CD4-positive, alpha-beta T cell (primary cell): ENCODE measurements at regions not wholly inside any gene's neighbourhood (a gene's known extent, or its start where the extent isn't known, plus 50 kb on each side); places are given as distances from the start of the nearest gene placed in this dataset.

Experiments used
- ATAC-seq: fragments of 200-7000 bp; cut with Tn5 transposase; one replicate; pipeline ENCODE4 v1.10.0; 2022; ENCODE audit warnings: mild to moderate bottlenecking; ENCODE audit not compliant: poor library complexity
- CTCF ChIA-PET: fragments of 350-600 bp; sonication (Branson Sonifier 250); formaldehyde crosslinking; loops from one replicate; lab custom pipeline; 2021; ENCODE audit warnings: antibody characterized with exemption, inconsistent platforms; lab: Charles Lee
- POLR2A ChIA-PET: fragments of 350-600 bp; sonication (Branson Sonifier 250); formaldehyde crosslinking; loops from one replicate; lab custom pipeline; 2021; ENCODE audit warnings: antibody characterized with exemption, inconsistent platforms; lab: Charles Lee
- DNase-seq, 14 experiments: peaks; one replicate each; pipeline ENCODE4 v3.0.0-alpha.2; 2013 to 2020; ENCODE audit warnings: mixed read lengths in 2 of 14
- H3K27ac ChIP-seq, 2 donors: one replicate each; pipeline versions ENCODE4 v1.5.1 to v1.7.0; 2013; ENCODE audit warnings: low read length in 2 of 2, low read depth in 1 of 2, mild to moderate bottlenecking in 1 of 2
- H3K27me3 ChIP-seq, 2 experiments: 1 replicate in 1 of 2; 2 replicates in 1 of 2; pipeline versions ENCODE4 v1.6.1 to v1.7.0; 2013; ENCODE audit warnings: low read length in 2 of 2, control low read depth in 1 of 2, mild to moderate bottlenecking in 1 of 2, moderate library complexity in 1 of 2; ENCODE audit not compliant: insufficient read depth in 2 of 2, control insufficient read depth in 1 of 2
- H3K36me3 ChIP-seq: one replicate; pipeline ENCODE4 v1.6.1; 2013; ENCODE audit warnings: low read length, control low read depth; ENCODE audit not compliant: insufficient read depth
- H3K4me1 ChIP-seq: one replicate; pipeline ENCODE4 v1.6.1; 2013; ENCODE audit warnings: low read length, control low read depth; ENCODE audit not compliant: insufficient read depth
- H3K4me3 ChIP-seq: one replicate; pipeline ENCODE4 v1.5.1; 2013; ENCODE audit warnings: mild to moderate bottlenecking, low read length, moderate library complexity
- H3K9me3 ChIP-seq, 2 experiments: 1 replicate in 1 of 2; 2 replicates in 1 of 2; pipeline versions ENCODE4 v1.6.1 to v1.7.0; 2013; ENCODE audit warnings: low read length in 2 of 2, mild to moderate bottlenecking in 2 of 2, control low read depth in 1 of 2, moderate library complexity in 1 of 2; ENCODE audit not compliant: control insufficient read depth in 1 of 2, insufficient read depth in 1 of 2
- H3K27ac Mint-ChIP-seq: one replicate; pipeline ENCODE4 v1.8.0; 2020; ENCODE audit warnings: mixed read lengths
- H3K27me3 Mint-ChIP-seq: one replicate; pipeline ENCODE4 v1.8.0; 2021; ENCODE audit warnings: mixed read lengths
- H3K36me3 Mint-ChIP-seq: one replicate; pipeline ENCODE4 v1.8.0; 2021; ENCODE audit warnings: low read depth, mixed read lengths
- H3K4me1 Mint-ChIP-seq: one replicate; pipeline ENCODE4 v1.8.0; 2021; ENCODE audit warnings: low read depth, mixed read lengths
- H3K4me3 Mint-ChIP-seq: one replicate; pipeline ENCODE4 v1.8.0; 2020; ENCODE audit warnings: mild to moderate bottlenecking, mixed read lengths
- H3K9me3 Mint-ChIP-seq: one replicate; pipeline ENCODE4 v1.8.0; 2020; ENCODE audit warnings: mixed read lengths
- intact Hi-C, 2 experiments: fragments of 100-400 bp; cut with DNase I in 1 of 2; cut with micrococcal nuclease in 1 of 2; formaldehyde crosslinking; loops; one replicate each; pipeline versions ENCODE4 v1.15.1 to v1.9.0; 2023 to 2025; cut with DNase I, micrococcal nuclease
- TF ChIP-seq, protein P1 (sequence below): fragments of 200-600 bp; IDR thresholded peaks from one replicate; pipeline ENCODE4 v1.8.0; 2022; ENCODE audit warnings: antibody characterized with exemption, mild to moderate bottlenecking

- Histone ChIP-seq H3K9me3 (peaks cover 4 to 64% of the 10 kb centered on the region in 2 experiments), H3K27me3 (no peaks in the 10 kb centered on the region), H3K4me3 (no peak overlapping the region), H3K27ac (no peak overlapping the region), H3K4me1 (no peaks in the 10 kb centered on the region), H3K36me3 (no peaks in the 10 kb centered on the region)
- DNase-seq (no peak), ATAC-seq (no peak)
- Mint-ChIP-seq H3K27ac (no peak overlapping the region), H3K36me3 (peaks cover 6% of the 10 kb centered on the region), H3K4me1 (no peaks in the 10 kb centered on the region), H3K27me3 (no peaks in the 10 kb centered on the region), H3K4me3 (no peak overlapping the region), H3K9me3 (peaks cover 5% of the 10 kb centered on the region)
- TF ChIP-seq, protein P1, sequence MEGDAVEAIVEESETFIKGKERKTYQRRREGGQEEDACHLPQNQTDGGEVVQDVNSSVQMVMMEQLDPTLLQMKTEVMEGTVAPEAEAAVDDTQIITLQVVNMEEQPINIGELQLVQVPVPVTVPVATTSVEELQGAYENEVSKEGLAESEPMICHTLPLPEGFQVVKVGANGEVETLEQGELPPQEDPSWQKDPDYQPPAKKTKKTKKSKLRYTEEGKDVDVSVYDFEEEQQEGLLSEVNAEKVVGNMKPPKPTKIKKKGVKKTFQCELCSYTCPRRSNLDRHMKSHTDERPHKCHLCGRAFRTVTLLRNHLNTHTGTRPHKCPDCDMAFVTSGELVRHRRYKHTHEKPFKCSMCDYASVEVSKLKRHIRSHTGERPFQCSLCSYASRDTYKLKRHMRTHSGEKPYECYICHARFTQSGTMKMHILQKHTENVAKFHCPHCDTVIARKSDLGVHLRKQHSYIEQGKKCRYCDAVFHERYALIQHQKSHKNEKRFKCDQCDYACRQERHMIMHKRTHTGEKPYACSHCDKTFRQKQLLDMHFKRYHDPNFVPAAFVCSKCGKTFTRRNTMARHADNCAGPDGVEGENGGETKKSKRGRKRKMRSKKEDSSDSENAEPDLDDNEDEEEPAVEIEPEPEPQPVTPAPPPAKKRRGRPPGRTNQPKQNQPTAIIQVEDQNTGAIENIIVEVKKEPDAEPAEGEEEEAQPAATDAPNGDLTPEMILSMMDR = no peak
- CTCF ChIA-PET = no interaction called here
- intact Hi-C loops = no loop called here
- POLR2A ChIA-PET = no interaction called here
Measured at GRCh38 chr16:35197656-35198055, 1738.2 kb downstream of the TP53TG3F start.

GRCh38 chr16:35198223-35199199, 1739.1 kb downstream of the TP53TG3F start:
- DNase-seq (no peak), ATAC-seq (no peak)
- peaks cover 5% of the 10 kb centered on the region for H3K9me3 Mint-ChIP-seq
- H3K36me3 ChIP-seq = no peaks in the 10 kb centered on the region
- no peak overlapping the region for H3K4me3 Mint-ChIP-seq
- no peaks in the 10 kb centered on the region for H3K27me3 ChIP-seq
- no peak overlapping the region for H3K4me3 ChIP-seq
- TF ChIP-seq, protein P1 = no peak
- H3K27ac Mint-ChIP-seq = no peak overlapping the region
- no peaks in the 10 kb centered on the region for H3K4me1 ChIP-seq
- no peaks in the 10 kb centered on the region for H3K27me3 Mint-ChIP-seq
- peaks cover 8 to 65% of the 10 kb centered on the region in 2 experiments for H3K9me3 ChIP-seq
- CTCF ChIA-PET = no interaction called here
- H3K36me3 Mint-ChIP-seq = peaks cover 6% of the 10 kb centered on the region
- intact Hi-C loops = no loop called here
- POLR2A ChIA-PET = no interaction called here
- no peak overlapping the region for H3K27ac ChIP-seq
- no peaks in the 10 kb centered on the region for H3K4me1 Mint-ChIP-seq

DNA sequence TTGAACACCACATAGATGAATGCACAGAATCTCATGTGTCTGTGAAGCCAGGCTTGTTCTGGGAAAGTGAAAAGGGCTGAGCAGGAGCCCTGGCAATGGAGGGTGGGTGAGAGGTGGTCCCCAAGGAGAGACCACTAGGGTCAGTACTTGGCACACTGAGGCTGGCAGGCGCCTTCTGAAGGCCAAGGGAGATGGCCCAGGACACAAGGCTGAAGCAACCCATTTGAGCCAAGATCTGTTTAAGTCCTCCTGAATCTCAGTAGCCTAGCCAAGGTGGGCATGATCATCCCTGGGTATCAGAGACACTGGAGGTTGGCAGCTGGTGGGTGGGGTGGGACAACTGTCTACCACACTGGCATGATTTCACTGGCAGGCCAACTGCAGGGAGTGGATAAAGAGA, 1741.2 kb downstream of the TP53TG3F start:
- H3K4me3 ChIP-seq = no peak overlapping the region
- H3K36me3 ChIP-seq = no peaks in the 10 kb centered on the region
- ATAC-seq = no peak
- no peaks in the 10 kb centered on the region for H3K27me3 ChIP-seq
- no peak overlapping the region for H3K27ac ChIP-seq
- H3K4me1 ChIP-seq = no peaks in the 10 kb centered on the region
- intact Hi-C loops = no loop called here
- Mint-ChIP-seq H3K4me3 (no peak overlapping the region), H3K9me3 (peaks cover 8% of the 10 kb centered on the region), H3K27me3 (no peaks in the 10 kb centered on the region), H3K27ac (no peak overlapping the region), H3K36me3 (no peaks in the 10 kb centered on the region), H3K4me1 (no peaks in the 10 kb centered on the region)
- ChIA-PET POLR2A (no interaction called here), CTCF (no interaction called here)
- no peak for DNase-seq
- TF ChIP-seq, protein P1 = no peak
- H3K9me3 ChIP-seq = peaks cover 5 to 51% of the 10 kb centered on the region in 2 experiments
